ENCODE measurements at regions not wholly inside any gene's neighbourhood (a gene's known extent, or its start where the extent isn't known, plus 50 kb on each side); places are given as distances from the start of the nearest gene placed in this dataset.

GRCh38 chr12:76706101-76706500, 57.8 kb upstream of the ZDHHC17 start:
- no peak for TF ChIP-seq EZH2phosphoT487 (IDR thresholded peaks at IDR 0.05; ENCODE audit: insufficient read depth, low read depth)
- no peak for TF ChIP-seq EZH2 (IDR thresholded peaks at IDR 0.05; ENCODE audit: insufficient read depth, poor library complexity, severe bottlenecking)
